Psoas muscle (tissue), 7 donors: ENCODE measurements at regions not wholly inside any gene's neighbourhood (a gene's known extent, or its start where the extent isn't known, plus 50 kb on each side); places are given as distances from the start of the nearest gene placed in this dataset.

Experiments used
- ATAC-seq, 4 donors: fragments of 200-7000 bp; cut with Tn5 transposase; one replicate each; pipeline ENCODE4 v1.9.1; 2020; ENCODE audit warnings: moderate library complexity in 3 of 4, mild to moderate bottlenecking in 2 of 4
- DNase-seq, 2 donors: peaks; one replicate each; pipeline ENCODE4 v3.0.0-alpha.2; 2020
- H3K27ac ChIP-seq: fragments of 200-600 bp; one replicate; pipeline ENCODE4 v1.8.0; 2022
- H3K27me3 ChIP-seq, 3 donors: fragments of 200-600 bp in 1 of 3; one replicate each; pipeline versions ENCODE4 v1.6.1 to v1.8.0; 2013 to 2022; ENCODE audit warnings: low read length in 2 of 3, mild to moderate bottlenecking in 2 of 3, moderate library complexity in 1 of 3; ENCODE audit not compliant: insufficient read depth in 3 of 3
- H3K36me3 ChIP-seq, 2 donors: fragments of 200-600 bp in 1 of 2; one replicate each; pipeline versions ENCODE4 v1.6.1 to v1.8.0; 2013 to 2022; ENCODE audit warnings: low read depth in 1 of 2, mild to moderate bottlenecking in 1 of 2, moderate library complexity in 1 of 2; ENCODE audit not compliant: insufficient read depth in 1 of 2
- H3K4me1 ChIP-seq: fragments of 200-600 bp; one replicate; pipeline ENCODE4 v1.8.0; 2022
- H3K4me3 ChIP-seq: fragments of 200-600 bp; one replicate; pipeline ENCODE4 v1.8.0; 2022; ENCODE audit warnings: mild to moderate bottlenecking
- H3K9me3 ChIP-seq: fragments of 200-600 bp; one replicate; pipeline ENCODE4 v1.8.0; 2022
- WGBS, 3 donors: extraction: QIAGEN DNeasy Blood & Tissue Kit; methylation state at CpG; one replicate each; pipeline versions ENCODE4 v1.1.6 to v1.1.7; 2013; 5-methylcytosine and 5-hydroxymethylcytosine counted together
- intact Hi-C, 2 donors: fragments of 100-400 bp; cut with DNase I; formaldehyde crosslinking; loops; one replicate each; pipeline versions ENCODE4 v1.11.0 to v1.14.2; 2022
- TF ChIP-seq, protein P1 (sequence below): fragments of 200-600 bp; IDR thresholded peaks from one replicate; pipeline ENCODE4 v1.8.0; 2022; ENCODE audit warnings: antibody characterized with exemption
- donor health status: healthy with polysubstance abuse.
- donor health status: DM: no; HTN: no; CAD: no; lungs with moderate emphysema.
- donor health status: Bipolar disorder and iron deficiency.
- donor health status: healthy.
- donor health status: DM: yes; HTN: yes; CAD: no.
- donor health status: DM: no; HTN: no; CAD: no.
- donor health status: DM: yes; HTN: yes; CAD: no.

DNA sequence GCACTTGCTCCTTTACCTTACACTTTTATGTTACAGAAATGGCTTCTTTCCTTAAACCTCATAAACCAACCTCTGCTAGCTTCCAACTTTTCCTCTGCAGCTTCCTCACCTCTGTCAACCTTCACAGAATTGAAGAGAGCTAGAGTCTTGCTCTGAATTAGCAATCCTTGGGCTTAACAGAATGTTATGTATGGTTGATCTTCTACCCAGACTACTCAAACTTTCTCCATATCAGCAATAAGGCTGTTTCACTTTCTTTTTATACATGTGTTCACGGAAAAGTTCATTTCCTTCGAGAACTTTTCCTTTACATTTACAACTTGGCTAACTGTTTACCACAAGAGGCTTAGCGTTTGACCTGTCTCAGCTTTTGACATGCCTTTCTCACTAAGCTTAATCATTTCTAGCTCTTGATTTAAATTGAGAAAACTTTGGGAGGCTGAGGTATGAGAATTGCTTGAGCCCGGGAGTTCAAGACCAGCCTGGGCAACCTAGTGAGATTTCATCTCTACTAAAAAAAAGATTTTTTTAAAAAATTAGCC lies 207.3 kb downstream of the BMP7 start:
- no peaks in the 10 kb centered on the region for H3K9me3 ChIP-seq
- H3K36me3 ChIP-seq = no peaks in the 10 kb centered on the region
- DNase-seq = no peak
- H3K27me3 ChIP-seq = peaks cover 0 to 8% (median 6%) of the 10 kb centered on the region in 3 donors
- no peaks in the 10 kb centered on the region for H3K4me1 ChIP-seq
- H3K4me3 ChIP-seq = no peak overlapping the region
- TF ChIP-seq, protein P1, sequence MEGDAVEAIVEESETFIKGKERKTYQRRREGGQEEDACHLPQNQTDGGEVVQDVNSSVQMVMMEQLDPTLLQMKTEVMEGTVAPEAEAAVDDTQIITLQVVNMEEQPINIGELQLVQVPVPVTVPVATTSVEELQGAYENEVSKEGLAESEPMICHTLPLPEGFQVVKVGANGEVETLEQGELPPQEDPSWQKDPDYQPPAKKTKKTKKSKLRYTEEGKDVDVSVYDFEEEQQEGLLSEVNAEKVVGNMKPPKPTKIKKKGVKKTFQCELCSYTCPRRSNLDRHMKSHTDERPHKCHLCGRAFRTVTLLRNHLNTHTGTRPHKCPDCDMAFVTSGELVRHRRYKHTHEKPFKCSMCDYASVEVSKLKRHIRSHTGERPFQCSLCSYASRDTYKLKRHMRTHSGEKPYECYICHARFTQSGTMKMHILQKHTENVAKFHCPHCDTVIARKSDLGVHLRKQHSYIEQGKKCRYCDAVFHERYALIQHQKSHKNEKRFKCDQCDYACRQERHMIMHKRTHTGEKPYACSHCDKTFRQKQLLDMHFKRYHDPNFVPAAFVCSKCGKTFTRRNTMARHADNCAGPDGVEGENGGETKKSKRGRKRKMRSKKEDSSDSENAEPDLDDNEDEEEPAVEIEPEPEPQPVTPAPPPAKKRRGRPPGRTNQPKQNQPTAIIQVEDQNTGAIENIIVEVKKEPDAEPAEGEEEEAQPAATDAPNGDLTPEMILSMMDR = no peak
- 76 to 79% (median 78%) methylated on average over 4 of the region's 4 CpGs for WGBS, 3 donors
- ATAC-seq = no peak
- no peak overlapping the region for H3K27ac ChIP-seq
- intact Hi-C loops = no loop called here

- Histone ChIP-seq H3K9me3 (no peaks in the 10 kb centered on the region), H3K4me1 (no peaks in the 10 kb centered on the region), H3K27ac (no peak overlapping the region), H3K4me3 (no peak overlapping the region), H3K27me3 (peaks cover 0 to 14% (median 8%) of the 10 kb centered on the region in 3 donors), H3K36me3 (no peaks in the 10 kb centered on the region)
- DNase-seq (no peak), ATAC-seq (no peak)
- intact Hi-C loops = no loop called here
- 53 to 58% (median 57%) methylated on average over 8 of the region's 8 CpGs for WGBS, 3 donors
- TF ChIP-seq, protein P1 = no peak
Observed at GRCh38 chr20:57060407-57061050, 205.9 kb downstream of the BMP7 start.

DNA sequence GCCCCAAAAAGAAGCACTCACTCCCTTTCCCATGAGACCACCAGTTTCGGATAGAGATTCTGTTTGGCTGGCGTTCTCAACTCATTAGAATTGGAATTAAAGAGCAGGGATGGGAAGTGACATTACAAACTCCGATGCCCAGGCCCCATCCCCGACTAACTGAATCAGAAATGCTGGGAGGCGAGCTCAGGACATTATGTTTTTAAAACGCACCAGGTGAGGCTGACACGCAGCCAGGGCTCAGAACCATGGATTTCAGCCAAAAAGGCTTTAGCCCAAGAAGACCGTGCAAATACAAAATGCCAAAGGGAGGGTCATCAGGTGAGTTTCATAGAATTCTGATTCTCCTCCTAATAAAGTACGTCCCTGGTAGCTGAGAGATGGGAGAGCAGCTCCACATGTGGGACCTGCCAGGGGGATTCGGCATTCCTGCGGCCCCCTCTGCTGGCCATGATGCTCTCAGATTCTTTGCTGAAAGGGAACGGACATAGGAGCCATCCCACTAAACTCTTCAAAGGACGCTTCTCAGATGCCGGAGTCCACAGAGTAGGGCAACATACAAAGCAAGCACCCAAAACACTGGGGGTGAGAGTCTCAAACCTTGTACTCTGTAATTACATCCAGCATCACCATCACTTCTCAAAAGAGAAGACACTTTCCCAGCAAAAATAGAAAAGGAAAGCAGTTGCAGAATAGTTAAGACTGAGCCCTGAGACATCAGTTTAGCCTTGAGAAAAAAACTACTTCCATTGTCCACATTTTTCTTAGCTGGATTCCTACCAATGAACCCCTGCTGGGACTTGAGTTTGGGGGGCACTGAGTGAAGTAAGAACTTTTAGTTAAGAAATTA lies 205.2 kb downstream of the BMP7 start:
- Histone ChIP-seq H3K27me3 (peaks cover 0 to 14% (median 9%) of the 10 kb centered on the region in 3 donors), H3K4me3 (no peak overlapping the region), H3K4me1 (no peaks in the 10 kb centered on the region), H3K9me3 (no peaks in the 10 kb centered on the region), H3K27ac (no peak overlapping the region), H3K36me3 (no peaks in the 10 kb centered on the region)
- no peak for DNase-seq
- no peak for ATAC-seq
- 25 to 31% (median 30%) methylated on average over 14 of the region's 14 CpGs for WGBS, 3 donors
- intact Hi-C loops = no loop called here
- TF ChIP-seq, protein P1 = no peak

DNA sequence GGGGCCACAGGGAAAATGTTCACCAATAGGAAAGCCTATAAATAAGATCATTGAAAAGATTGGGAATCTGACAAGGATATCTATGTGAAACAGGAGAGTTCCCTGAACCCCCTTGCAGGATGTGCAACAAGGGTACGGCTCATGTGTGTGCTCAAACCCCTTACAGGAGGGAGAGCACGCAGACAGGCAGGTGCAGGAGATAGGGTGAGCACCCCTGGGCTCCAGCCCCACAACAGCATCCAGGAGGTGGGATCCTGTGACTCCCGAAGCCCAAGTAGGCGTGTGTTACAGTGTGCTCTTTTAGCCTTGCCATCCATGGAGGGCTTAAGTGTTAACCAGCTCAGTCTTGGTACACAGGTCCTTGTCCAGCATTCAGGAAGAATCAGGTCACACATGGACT lies 204.2 kb downstream of the BMP7 start:
- Histone ChIP-seq H3K9me3 (no peaks in the 10 kb centered on the region), H3K4me1 (no peaks in the 10 kb centered on the region), H3K36me3 (no peaks in the 10 kb centered on the region), H3K4me3 (no peak overlapping the region), H3K27ac (no peak overlapping the region), H3K27me3 (peaks cover 0 to 14% (median 9%) of the 10 kb centered on the region in 3 donors)
- DNase-seq (no peak), ATAC-seq (no peak)
- intact Hi-C loops = no loop called here
- TF ChIP-seq, protein P1 = no peak
- 77 to 85% (median 82%) methylated on average over 4 of the region's 4 CpGs for WGBS, 3 donors
